SW480 (cell line): ENCODE measurements at regions not wholly inside any gene's neighbourhood (a gene's known extent, or its start where the extent isn't known, plus 50 kb on each side); places are given as distances from the start of the nearest gene placed in this dataset.

ENCODE experiments used
- DNase-seq: peaks from one replicate; pipeline ENCODE4 v3.0.0-alpha.2; 2016; ENCODE audit warnings: low spot score

- peak; percentile 51 for DNase-seq
Measured at GRCh38 chr4:11748164-11748872, 319.6 kb upstream of the HS3ST1 start.

- DNase-seq: no peak
Measured at GRCh38 chr4:11746734-11747133, 318.0 kb upstream of the HS3ST1 start.

DNA sequence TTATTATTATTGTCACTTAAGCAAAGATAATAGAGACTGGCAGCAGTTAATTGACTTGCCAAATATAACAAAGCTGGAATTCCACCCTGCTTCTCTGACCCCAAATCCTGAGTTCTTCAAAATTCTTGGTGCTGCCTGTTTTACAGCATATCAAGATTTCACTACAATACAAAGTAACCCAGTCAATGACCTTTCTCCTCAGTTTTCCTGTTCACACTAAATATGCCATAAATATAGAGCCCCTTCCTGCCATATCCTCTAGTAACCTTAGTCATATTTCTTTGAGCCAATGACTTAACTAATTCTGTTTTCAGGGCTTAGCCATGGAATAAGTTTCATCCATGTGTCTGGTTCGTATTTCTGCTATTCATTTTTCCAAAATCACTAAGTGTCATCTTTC lies 315.3 kb upstream of the HS3ST1 start:
- DNase-seq: no peak

- no peak for DNase-seq
Measured at GRCh38 chr4:11743236-11743635, 314.5 kb upstream of the HS3ST1 start.

- no peak for DNase-seq
Measured at GRCh38 chr4:11741190-11741652, 312.5 kb upstream of the HS3ST1 start.

GRCh38 chr4:11739992-11740391 lies 311.3 kb upstream of the HS3ST1 start:
- no peak for DNase-seq

- no peak for DNase-seq
Measured at GRCh38 chr4:11736978-11737377, 308.3 kb upstream of the HS3ST1 start.

- DNase-seq: no peak
Measured at GRCh38 chr4:11735651-11736050, 307.0 kb upstream of the HS3ST1 start.

DNA sequence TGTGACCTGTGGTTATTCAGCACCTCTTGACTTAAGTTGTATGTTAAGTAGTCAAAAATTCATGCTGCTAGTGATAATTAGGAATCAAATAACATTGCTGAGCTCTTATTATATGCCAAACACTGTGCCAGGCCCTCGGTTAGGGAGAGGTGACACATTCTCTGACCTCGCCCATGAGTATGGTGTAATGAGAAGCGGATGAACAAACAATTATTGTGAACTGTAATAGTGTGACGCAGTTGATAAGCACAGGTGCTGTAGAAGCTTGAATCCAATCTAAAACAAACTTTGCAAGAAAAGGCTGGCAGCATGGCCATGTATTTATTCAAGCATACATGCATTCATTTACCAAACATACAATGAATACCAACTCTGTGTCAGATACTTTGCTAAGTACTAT lies 303.5 kb upstream of the HS3ST1 start:
- DNase-seq: no peak

- DNase-seq: no peak
Measured at GRCh38 chr4:11730545-11730944, 301.9 kb upstream of the HS3ST1 start.

- no peak for DNase-seq
Measured at GRCh38 chr4:11729548-11729947, 300.9 kb upstream of the HS3ST1 start.

- DNase-seq: no peak
Measured at GRCh38 chr4:11727903-11728564, 299.3 kb upstream of the HS3ST1 start.

DNA sequence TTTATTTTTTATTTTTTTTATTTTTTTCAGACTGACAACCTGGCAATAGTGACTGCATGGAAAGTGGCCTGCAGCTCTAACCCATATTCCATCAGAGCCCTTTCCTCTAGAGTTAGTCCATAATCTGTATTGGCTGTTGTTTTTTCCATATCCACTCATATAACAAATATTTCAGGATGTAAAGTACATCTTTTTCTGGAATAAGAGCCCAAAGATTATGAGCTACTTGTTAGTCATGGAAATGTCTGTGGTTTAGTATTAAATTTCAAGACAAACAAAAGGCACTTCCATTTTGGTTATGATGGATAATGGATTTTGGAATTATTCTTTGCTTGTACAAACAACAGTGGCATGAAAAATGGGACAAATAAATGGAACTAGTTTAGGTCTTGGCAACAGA lies 296.0 kb upstream of the HS3ST1 start:
- no peak for DNase-seq

- no peak for DNase-seq
Measured at GRCh38 chr4:11722223-11722622, 293.5 kb upstream of the HS3ST1 start.

GRCh38 chr4:11720292-11720691 lies 291.6 kb upstream of the HS3ST1 start:
- DNase-seq: peak; percentile 34

GRCh38 chr4:11719879-11720278 lies 291.2 kb upstream of the HS3ST1 start:
- no peak for DNase-seq

DNA sequence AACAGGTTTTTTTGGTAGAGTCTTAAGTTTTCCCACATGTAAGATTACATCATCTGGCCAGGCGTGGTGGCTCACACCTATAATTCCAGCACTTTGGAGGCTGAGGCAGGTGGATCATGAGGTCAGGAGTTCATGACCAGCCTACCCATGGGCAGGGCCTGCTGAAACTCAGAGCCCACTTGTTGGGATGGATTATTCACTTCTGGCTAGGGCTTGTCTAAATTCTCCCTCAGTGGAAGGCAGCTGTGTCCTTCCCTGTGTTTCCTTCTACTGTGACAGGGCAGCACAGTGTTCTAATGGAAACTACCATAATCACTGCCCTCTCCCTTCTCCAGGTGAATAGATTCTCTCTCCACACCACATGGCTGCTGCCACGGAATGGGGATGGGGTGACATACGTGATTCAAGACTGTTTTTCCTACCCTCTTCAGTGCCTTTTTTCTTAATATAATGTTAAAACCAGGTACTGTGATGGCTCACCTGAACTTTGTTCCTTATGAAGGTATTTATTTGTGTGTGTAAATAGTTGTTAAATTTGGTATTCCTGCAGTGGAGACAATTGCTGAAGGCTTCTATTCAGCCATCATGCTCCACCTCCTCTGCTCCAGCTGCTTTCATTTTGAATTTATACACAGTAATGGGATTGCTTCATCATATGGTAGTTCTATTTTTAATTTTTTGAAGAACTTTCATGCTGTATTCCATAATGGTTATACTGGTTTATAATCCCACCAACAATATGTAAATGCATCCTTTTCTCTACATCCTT lies 287.2 kb upstream of the HS3ST1 start:
- DNase-seq: no peak

DNA sequence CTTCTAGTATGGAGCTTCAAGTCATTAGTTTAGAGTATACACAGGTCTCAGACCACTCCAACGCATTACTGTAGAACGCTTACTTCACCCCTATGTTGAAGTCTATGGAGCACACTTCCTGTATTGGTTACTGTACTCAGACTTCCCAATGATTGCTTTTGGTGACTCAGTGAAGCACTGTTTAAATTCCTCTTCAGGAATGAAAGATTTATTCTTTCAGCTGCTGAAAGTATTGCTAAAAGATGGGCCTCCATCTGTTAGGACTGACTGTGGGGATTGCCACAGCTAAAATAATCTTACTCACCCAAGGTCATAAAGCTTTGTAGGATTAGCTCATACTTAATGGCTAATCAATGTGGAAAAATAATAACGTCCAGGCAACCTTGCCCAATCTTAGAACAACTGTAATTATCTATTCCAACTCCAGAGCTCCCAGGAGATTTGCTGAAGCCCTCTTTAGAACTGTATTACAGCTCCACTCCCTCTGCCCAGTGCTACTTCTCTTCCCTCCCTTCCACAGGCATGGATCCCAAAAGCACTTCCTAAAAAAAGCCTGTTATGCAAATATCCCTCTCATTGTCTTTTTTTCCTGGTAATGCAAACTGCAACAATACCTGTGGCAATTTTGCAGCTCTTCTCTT lies 281.9 kb upstream of the HS3ST1 start:
- no peak for DNase-seq

GRCh38 chr4:11704186-11704830 lies 275.6 kb upstream of the HS3ST1 start:
- DNase-seq: no peak

DNA sequence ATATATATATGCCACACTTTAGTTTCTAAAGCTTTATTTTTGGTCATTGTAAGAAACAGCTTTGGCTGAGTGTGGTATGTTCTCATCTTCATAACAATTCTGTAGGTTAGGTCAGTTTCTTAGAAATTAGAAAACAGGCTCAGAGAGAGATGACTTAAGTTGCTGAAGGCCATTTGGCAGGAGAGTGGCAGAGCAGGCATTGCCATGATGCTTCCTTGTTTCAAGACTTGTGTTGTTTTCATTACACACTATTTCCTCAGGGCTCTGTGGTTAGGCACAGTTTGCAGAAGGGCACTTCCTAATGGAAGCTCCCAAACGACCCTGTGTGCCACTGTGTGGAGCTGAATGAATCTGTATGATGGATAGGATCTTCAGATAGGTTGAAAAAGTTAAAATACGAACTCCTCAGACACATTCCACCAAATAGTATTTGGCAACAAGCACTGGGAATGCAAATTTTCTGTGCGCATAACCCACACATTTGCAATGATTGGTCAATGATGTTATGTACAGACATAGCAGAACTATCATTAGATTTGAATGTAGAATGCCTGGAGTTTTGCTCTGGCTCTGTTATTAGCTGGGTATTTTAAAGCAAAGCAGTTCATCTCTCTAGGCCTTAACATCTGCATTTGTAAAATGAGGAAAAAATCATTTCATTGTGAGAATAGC lies 274.3 kb upstream of the HS3ST1 start:
- no peak for DNase-seq

DNA sequence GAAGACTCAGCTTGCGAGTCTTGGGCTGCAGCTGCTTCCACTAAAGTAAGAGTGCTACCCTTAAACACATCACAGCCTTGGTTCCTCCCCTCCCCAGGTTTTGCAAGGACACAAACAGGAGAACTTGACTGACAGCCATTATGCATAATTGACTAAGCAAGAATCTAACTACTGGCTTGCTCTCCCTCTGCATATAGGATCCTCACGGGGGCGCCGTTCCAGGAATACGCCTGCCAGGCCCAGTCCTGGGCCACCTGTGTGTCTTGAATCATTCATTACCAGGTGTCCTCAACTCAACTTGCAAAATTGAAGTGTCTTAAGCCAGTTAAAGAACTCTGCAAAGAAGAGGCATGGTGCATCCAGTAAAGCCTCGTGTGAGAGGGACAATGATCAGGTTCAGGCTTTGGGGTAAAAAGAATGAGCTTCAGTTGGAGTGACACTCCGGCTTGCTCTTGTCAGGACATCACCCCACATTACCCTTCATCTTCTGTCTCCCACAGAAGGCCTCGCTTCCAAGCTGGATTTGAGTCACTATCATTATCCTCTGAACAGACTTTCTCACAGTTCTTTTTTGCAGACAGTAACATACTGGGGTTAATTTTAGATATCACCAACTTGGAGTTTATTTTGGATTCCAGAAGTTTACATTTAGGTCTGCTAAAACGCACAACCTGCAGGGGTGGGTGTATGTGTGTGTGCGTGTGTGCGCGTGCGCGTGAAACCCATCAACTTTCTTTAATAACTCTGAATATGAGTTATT lies 273.5 kb upstream of the HS3ST1 start:
- no peak for DNase-seq
